Right renal pelvis (tissue), 4 donors: ENCODE measurements at regions not wholly inside any gene's neighbourhood (a gene's known extent, or its start where the extent isn't known, plus 50 kb on each side); places are given as distances from the start of the nearest gene placed in this dataset.
"Not testable (repeated sequence)": the region's sequence is repeated elsewhere in the genome, so short reads cannot be mapped to it uniquely, and the experiment has no call there.

Experiments used
- DNase-seq, 4 donors: peaks; one replicate each; pipeline ENCODE4 v3.0.0-alpha.2; 2013; ENCODE audit warnings: low read depth in 4 of 4, low spot score in 3 of 4, missing footprints in 1 of 4

GRCh38 chr10:47646686-47647273, 116.6 kb downstream of the SYT15B start:
- peak in 2 of 4 donors; percentile 7 to 35 for DNase-seq

- not testable (repeated sequence) for DNase-seq
These were observed 103.5 kb upstream of the AGAP9 start for GRCh38 chr10:47626975-47627374.

- DNase-seq: not testable (repeated sequence)
These were observed 99.3 kb upstream of the AGAP9 start for GRCh38 chr10:47622719-47623118.

- peak in 3 of 4 donors; percentile 0 to 10 (median 8) for DNase-seq
These were observed 96.0 kb upstream of the AGAP9 start for GRCh38 chr10:47619300-47620012.

GRCh38 chr10:47609311-47609710, 85.9 kb upstream of the AGAP9 start:
- not testable (repeated sequence) for DNase-seq

GRCh38 chr10:47605791-47606773, 82.6 kb upstream of the AGAP9 start:
- not testable (repeated sequence) for DNase-seq

- not testable (repeated sequence) for DNase-seq
These were observed 77.2 kb upstream of the AGAP9 start for GRCh38 chr10:47600604-47601003.

- not testable (repeated sequence) for DNase-seq
These were observed 76.7 kb upstream of the AGAP9 start for GRCh38 chr10:47600127-47600526.

GRCh38 chr10:47599657-47600056, 76.2 kb upstream of the AGAP9 start:
- not testable (repeated sequence) for DNase-seq

- not testable (repeated sequence) for DNase-seq
These were observed 70.4 kb upstream of the AGAP9 start for GRCh38 chr10:47593805-47594204.

- not testable (repeated sequence) for DNase-seq
These were observed 69.7 kb upstream of the AGAP9 start for GRCh38 chr10:47593129-47593528.

GRCh38 chr10:47590956-47591355, 67.5 kb upstream of the AGAP9 start:
- DNase-seq: not testable (repeated sequence)

GRCh38 chr10:47590534-47590933, 67.1 kb upstream of the AGAP9 start:
- not testable (repeated sequence) for DNase-seq

- not testable (repeated sequence) for DNase-seq
These were observed 58.6 kb upstream of the AGAP9 start for GRCh38 chr10:47582051-47582450.

- DNase-seq: not testable (repeated sequence)
These were observed 56.6 kb upstream of the AGAP9 start for GRCh38 chr10:47580063-47580462.

GRCh38 chr10:47578547-47578946, 55.1 kb upstream of the AGAP9 start:
- DNase-seq: not testable (repeated sequence)
